IMR-90 (cell line): ENCODE measurements at regions not wholly inside any gene's neighbourhood (a gene's known extent, or its start where the extent isn't known, plus 50 kb on each side); places are given as distances from the start of the nearest gene placed in this dataset.
A peak's percentile ranks its signal among the peaks of the same experiment; 100 is the strongest.

Experiments
- ATAC-seq: fragments of 200-7000 bp; cut with Tn5 transposase; 2 replicates; pipeline ENCODE4 v1.9.1; 2020; ENCODE audit warnings: low read depth, mild to moderate bottlenecking, moderate library complexity
- BruUV-seq: library from RNA; stranded (reverse); fragments of 400-500 nt; replicated peaks from 2 replicates; lab custom pipeline; 2021; lab: Mats Ljungman, UMichigan
- CTCF ChIA-PET: fragments of 300-600 bp; formaldehyde crosslinking; extraction: SDS; loops from one replicate; lab custom pipeline; 2021; ENCODE audit warnings: antibody characterized with exemption; lab: Yijun Ruan, JAX
- POLR2A ChIA-PET: fragments of 300-600 bp; sonication (Branson Sonifier 250); formaldehyde crosslinking; loops from one replicate; lab custom pipeline; 2022; ENCODE audit warnings: antibody characterized with exemption; ENCODE audit not compliant: unreplicated experiment; lab: Charles Lee
- DNase-seq: peaks from one replicate; pipeline ENCODE4 v3.0.0; 2013
- H2AFZ ChIP-seq: replicated peaks from 2 replicates; pipeline ENCODE3; 2013; ENCODE audit warnings: low read length, mild to moderate bottlenecking; ENCODE audit not compliant: poor library complexity
- H2AK5ac ChIP-seq: 2 replicates; pipeline ENCODE4 v1.6.1; 2013; ENCODE audit warnings: low read depth, low read length, inconsistent platforms
- H2AK9ac ChIP-seq: replicated peaks from 2 replicates; pipeline ENCODE3; 2013; ENCODE audit warnings: mild to moderate bottlenecking, low read depth, low read length, moderate library complexity; ENCODE audit not compliant: poor library complexity
- H2BK120ac ChIP-seq: 2 replicates; pipeline ENCODE4 v1.6.1; 2013; ENCODE audit warnings: low read depth, low read length, inconsistent platforms
- H2BK15ac ChIP-seq: 3 replicates; pipeline ENCODE4 v1.6.1; 2013; ENCODE audit warnings: low read depth, low read length, inconsistent platforms
- H2BK20ac ChIP-seq: 2 replicates; pipeline ENCODE4 v1.6.1; 2013; ENCODE audit warnings: low read depth, mild to moderate bottlenecking, inconsistent platforms, low read length, moderate library complexity
- H2BK5ac ChIP-seq: 2 replicates; pipeline ENCODE4 v1.6.1; 2013; ENCODE audit warnings: mild to moderate bottlenecking, low read depth, low read length, inconsistent platforms; ENCODE audit not compliant: poor library complexity, severe bottlenecking
- H3K14ac ChIP-seq: replicated peaks from 2 replicates; pipeline ENCODE4 v1.6.1; 2013; ENCODE audit warnings: low read depth, low read length, inconsistent platforms
- H3K18ac ChIP-seq: 2 replicates; pipeline ENCODE4 v1.6.1; 2013; ENCODE audit warnings: low read depth, low read length, control low read depth
- H3K23ac ChIP-seq: 2 replicates; pipeline ENCODE4 v1.6.1; 2013; ENCODE audit warnings: low read depth, low read length, inconsistent platforms
- H3K27ac ChIP-seq: 2 replicates; pipeline ENCODE4 v1.5.1; 2013; ENCODE audit warnings: mild to moderate bottlenecking, control low read depth, low read length; ENCODE audit not compliant: insufficient read depth
- H3K27me3 ChIP-seq: 2 replicates; pipeline ENCODE4 v1.6.1; 2013; ENCODE audit warnings: low read length; ENCODE audit not compliant: control insufficient read depth, insufficient read depth
- H3K36me3 ChIP-seq: 2 replicates; pipeline ENCODE4 v1.6.1; 2013; ENCODE audit warnings: low read length, mixed read lengths; ENCODE audit not compliant: control insufficient read depth, insufficient read depth
- H3K4ac ChIP-seq: 2 replicates; pipeline ENCODE4 v1.6.1; 2013; ENCODE audit warnings: low read depth, low read length, inconsistent platforms
- H3K4me1 ChIP-seq: 2 replicates; pipeline ENCODE4 v1.6.1; 2013; ENCODE audit warnings: low read length, mixed read lengths; ENCODE audit not compliant: control insufficient read depth, insufficient read depth
- H3K4me2 ChIP-seq: 2 replicates; pipeline ENCODE4 v1.6.1; 2013; ENCODE audit warnings: low read depth, mild to moderate bottlenecking, control low read depth, low read length, moderate library complexity
- H3K4me3 ChIP-seq: 2 replicates; pipeline ENCODE4 v1.5.1; 2013; ENCODE audit warnings: low read depth, mild to moderate bottlenecking, control low read depth, low read length, moderate library complexity; ENCODE audit not compliant: insufficient read depth
- H3K56ac ChIP-seq: 2 replicates; pipeline ENCODE4 v1.6.1; 2013; ENCODE audit warnings: low read length, inconsistent platforms; ENCODE audit not compliant: insufficient read depth; ENCODE audit errors: extremely low read depth
- H3K79me1 ChIP-seq, 2 experiments: 2 replicates each; pipeline ENCODE4 v1.6.1; 2013; ENCODE audit warnings: low read length in 2 of 2, inconsistent platforms in 1 of 2, low read depth in 1 of 2
- H3K9ac ChIP-seq: 2 replicates; pipeline ENCODE4 v1.6.1; 2013; ENCODE audit warnings: low read depth, low read length, control low read depth
- H3K9me1 ChIP-seq: 2 replicates; pipeline ENCODE4 v1.6.1; 2013; ENCODE audit warnings: low read length, inconsistent platforms; ENCODE audit not compliant: insufficient read depth
- H3K9me3 ChIP-seq: 2 replicates; pipeline ENCODE4 v1.6.1; 2013; ENCODE audit warnings: low read length; ENCODE audit not compliant: control insufficient read depth, insufficient read depth
- H4K20me1 ChIP-seq: 2 replicates; pipeline ENCODE4 v1.6.1; 2013; ENCODE audit warnings: low read length, inconsistent platforms; ENCODE audit not compliant: insufficient read depth
- H4K5ac ChIP-seq: 2 replicates; pipeline ENCODE4 v1.6.1; 2013; ENCODE audit warnings: mild to moderate bottlenecking, low read depth, low read length, control low read depth
- H4K8ac ChIP-seq, 2 experiments: 2 replicates each; pipeline ENCODE4 v1.6.1; 2013; ENCODE audit warnings: low read depth in 2 of 2, low read length in 2 of 2, control low read depth in 1 of 2, inconsistent platforms in 1 of 2
- H4K91ac ChIP-seq: 2 replicates; pipeline ENCODE4 v1.6.1; 2013; ENCODE audit warnings: low read depth, low read length, inconsistent platforms; ENCODE audit not compliant: insufficient read depth
- BHLHE40 ChIP-seq: fragments of 150-350 bp; IDR thresholded peaks from 2 replicates; pipeline ENCODE4 v1.6.1; 2016; ENCODE audit warnings: mild to moderate bottlenecking, low read depth, low read length
- MXI1 ChIP-seq: IDR thresholded peaks from 2 replicates; pipeline ENCODE4 v1.6.1; 2012; ENCODE audit warnings: low read depth, mild to moderate bottlenecking, low read length, moderate library complexity, borderline replicate concordance
- POLR2A ChIP-seq: IDR thresholded peaks from 2 replicates; pipeline ENCODE4 v1.6.1; 2012; ENCODE audit warnings: mild to moderate bottlenecking, low read depth, low read length
- RAD21 ChIP-seq: IDR thresholded peaks from 2 replicates; pipeline ENCODE4 v1.6.1; 2012; ENCODE audit warnings: low read length, improper control_type of control experiment
- SMC3 ChIP-seq: fragments of 150-350 bp; IDR thresholded peaks from 2 replicates; pipeline ENCODE4 v1.6.1; 2016; ENCODE audit warnings: low read depth, mild to moderate bottlenecking, antibody characterized with exemption, low read length, moderate library complexity
- WGBS, 2 experiments: methylation state at CpG; one replicate each; pipeline versions ENCODE4 v1.1.5 to v1.1.7; 2013; ENCODE audit warnings: missing lambda C conversion rate in 2 of 2; ENCODE audit not compliant: insufficient read length in 1 of 2; ENCODE audit errors: extremely low coverage in 2 of 2; 5-methylcytosine and 5-hydroxymethylcytosine counted together
- dilution Hi-C: fragments of 300-500 bp; cut with HindIII; formaldehyde crosslinking; loops from one replicate; pipeline ENCODE4 v1.14.3; 2018; ENCODE audit warnings: low sequenced_read_pairs; ENCODE audit not compliant: unreplicated experiment
- in situ Hi-C: fragments of 300-500 bp; cut with MboI; formaldehyde crosslinking; loops from 3 replicates; pipeline ENCODE4 v1.14.3; 2019; ENCODE audit warnings: low sequenced_read_pairs, inconsistent platforms, mixed read lengths
- intact Hi-C: fragments of 100-400 bp; cut with micrococcal nuclease; formaldehyde crosslinking; loops from 2 replicates; pipeline ENCODE4 v1.10.0; 2022

DNA sequence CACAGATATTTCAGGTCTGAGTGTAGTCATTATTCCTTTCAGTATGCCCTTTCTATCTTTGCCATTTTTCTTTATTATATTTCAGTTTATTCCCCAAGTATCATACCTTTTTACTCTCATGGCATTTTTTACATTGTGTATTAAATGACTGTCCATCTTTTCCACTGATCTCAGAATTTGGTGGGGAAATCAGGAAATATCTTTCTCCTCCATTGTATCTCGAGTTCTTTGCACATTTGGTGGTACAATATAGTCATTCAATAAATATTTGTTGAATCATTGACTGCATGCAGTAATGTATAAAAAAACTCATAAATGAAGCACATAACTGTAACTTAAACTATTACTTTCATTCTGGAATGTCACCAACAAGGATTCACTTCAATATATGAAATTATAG, 354.7 kb downstream of the HGF start:
- Histone ChIP-seq H3K9me3 (no peaks in the 10 kb centered on the region), H3K4me3 (no peak overlapping the region), H4K20me1 (no peaks in the 10 kb centered on the region), H2AFZ (no peak overlapping the region), H3K9me1 (no peaks in the 10 kb centered on the region), H3K23ac (no peak overlapping the region), H3K27me3 (no peaks in the 10 kb centered on the region), H2BK20ac (no peak overlapping the region), H2AK5ac (no peak overlapping the region), H2BK5ac (peak overlapping the region; percentile 37), H2BK15ac (no peak overlapping the region), H3K18ac (no peak overlapping the region), H3K9ac (no peak overlapping the region), H3K4ac (no peak overlapping the region), H3K56ac (no peak overlapping the region), H3K79me1 (no peaks in the 10 kb centered on the region), H2BK120ac (no peak overlapping the region), H4K91ac (no peak overlapping the region), H2AK9ac (no peak overlapping the region), H3K4me1 (no peaks in the 10 kb centered on the region; the same call in 1 of the 2 replicates), H3K27ac (no peak overlapping the region), H3K4me2 (no peak overlapping the region), H4K8ac (peak overlapping the region in 1 of 2 experiments; percentile 12; a peak in 1 of 4 replicates), H3K36me3 (no peaks in the 10 kb centered on the region), H3K14ac (no peak overlapping the region), H4K5ac (no peak overlapping the region)
- in situ Hi-C loops (no loop called here), intact Hi-C loops (no loop called here), dilution Hi-C loops (no loop called here)
- no CpG with 5 or more reads among the region's 1 CpG for WGBS, 2 experiments
- no peak for TF ChIP-seq POLR2A
- no peak for TF ChIP-seq MXI1
- TF ChIP-seq SMC3, result no peak
- no peak for TF ChIP-seq RAD21
- no peak for TF ChIP-seq BHLHE40
- ATAC-seq, result peak; percentile 32
- ChIA-PET POLR2A (no interaction called here), CTCF (no interaction called here)
- DNase-seq, result peak; percentile 58
- BruUV-seq, result no TSS peak
